ENCODE measurements at regions not wholly inside any gene's neighbourhood (a gene's known extent, or its start where the extent isn't known, plus 50 kb on each side); places are given as distances from the start of the nearest gene placed in this dataset.

DNA sequence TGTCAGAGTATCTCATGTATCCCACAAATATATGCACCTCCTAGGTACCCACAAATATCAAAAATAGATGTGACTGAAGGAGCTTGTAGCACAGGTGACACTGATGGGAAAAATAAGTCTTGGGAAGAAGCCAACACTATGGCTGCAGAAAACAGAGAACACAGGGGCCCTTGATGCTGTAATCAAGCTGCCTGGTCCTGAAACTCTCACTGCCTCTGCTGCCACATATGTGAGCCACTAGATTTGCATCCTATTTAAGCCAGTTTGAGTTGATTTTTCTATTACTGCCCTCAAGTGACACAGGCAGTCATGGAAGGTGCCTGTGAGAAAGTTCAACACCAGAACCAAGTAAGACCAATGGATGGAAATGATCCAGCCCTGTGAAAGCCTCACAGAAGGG, 720.8 kb downstream of the UQCRFS1 start:
- no peak overlapping the region for H3K4me3 ChIP-seq (replicated peaks; ENCODE audit: insufficient read depth, low read length)
- DNase-seq (ENCODE audit: low read depth in 1 of 2, low spot score in 1 of 2): no peak
- no peak overlapping the region for H3K27ac ChIP-seq (replicated peaks)

DNA sequence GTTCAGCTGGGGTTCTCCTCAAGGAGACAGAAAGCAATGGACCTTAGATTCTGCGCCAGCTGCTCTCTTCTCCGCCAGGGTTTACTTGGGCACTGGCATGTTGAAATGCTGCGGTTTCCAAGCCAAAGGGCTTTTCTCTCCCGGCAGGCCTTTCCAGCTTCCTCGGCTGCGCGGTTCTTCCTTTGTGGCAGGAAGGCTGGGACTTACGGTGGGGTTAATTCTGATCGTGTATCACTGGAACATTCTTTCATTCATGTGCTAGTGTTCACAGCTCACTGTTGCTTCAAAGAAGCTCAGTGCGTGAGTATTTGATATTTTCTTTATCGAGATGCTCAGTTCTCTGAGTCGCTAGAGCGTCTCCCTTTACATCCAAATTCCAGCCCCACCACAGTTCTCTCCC, 723.2 kb downstream of the UQCRFS1 start:
- peak in 1 of 2 experiments; percentile 48 for DNase-seq (ENCODE audit: low read depth in 1 of 2, low spot score in 1 of 2)
- TF ChIP-seq POLR2AphosphoS5 (IDR thresholded peaks at IDR 0.05; ENCODE audit: low read depth) (no peak), SPI1 (IDR thresholded peaks at IDR 0.05; ENCODE audit: borderline replicate concordance, low read depth) (no peak), GABPA (IDR thresholded peaks at IDR 0.05; ENCODE audit: low read depth) (no peak)
- TF ChIP-seq, protein P1, sequence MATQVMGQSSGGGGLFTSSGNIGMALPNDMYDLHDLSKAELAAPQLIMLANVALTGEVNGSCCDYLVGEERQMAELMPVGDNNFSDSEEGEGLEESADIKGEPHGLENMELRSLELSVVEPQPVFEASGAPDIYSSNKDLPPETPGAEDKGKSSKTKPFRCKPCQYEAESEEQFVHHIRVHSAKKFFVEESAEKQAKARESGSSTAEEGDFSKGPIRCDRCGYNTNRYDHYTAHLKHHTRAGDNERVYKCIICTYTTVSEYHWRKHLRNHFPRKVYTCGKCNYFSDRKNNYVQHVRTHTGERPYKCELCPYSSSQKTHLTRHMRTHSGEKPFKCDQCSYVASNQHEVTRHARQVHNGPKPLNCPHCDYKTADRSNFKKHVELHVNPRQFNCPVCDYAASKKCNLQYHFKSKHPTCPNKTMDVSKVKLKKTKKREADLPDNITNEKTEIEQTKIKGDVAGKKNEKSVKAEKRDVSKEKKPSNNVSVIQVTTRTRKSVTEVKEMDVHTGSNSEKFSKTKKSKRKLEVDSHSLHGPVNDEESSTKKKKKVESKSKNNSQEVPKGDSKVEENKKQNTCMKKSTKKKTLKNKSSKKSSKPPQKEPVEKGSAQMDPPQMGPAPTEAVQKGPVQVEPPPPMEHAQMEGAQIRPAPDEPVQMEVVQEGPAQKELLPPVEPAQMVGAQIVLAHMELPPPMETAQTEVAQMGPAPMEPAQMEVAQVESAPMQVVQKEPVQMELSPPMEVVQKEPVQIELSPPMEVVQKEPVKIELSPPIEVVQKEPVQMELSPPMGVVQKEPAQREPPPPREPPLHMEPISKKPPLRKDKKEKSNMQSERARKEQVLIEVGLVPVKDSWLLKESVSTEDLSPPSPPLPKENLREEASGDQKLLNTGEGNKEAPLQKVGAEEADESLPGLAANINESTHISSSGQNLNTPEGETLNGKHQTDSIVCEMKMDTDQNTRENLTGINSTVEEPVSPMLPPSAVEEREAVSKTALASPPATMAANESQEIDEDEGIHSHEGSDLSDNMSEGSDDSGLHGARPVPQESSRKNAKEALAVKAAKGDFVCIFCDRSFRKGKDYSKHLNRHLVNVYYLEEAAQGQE (IDR thresholded peaks at IDR 0.05; ENCODE audit: insufficient replicate concordance, low read depth): no peak
- TF ChIP-seq, protein P2, sequence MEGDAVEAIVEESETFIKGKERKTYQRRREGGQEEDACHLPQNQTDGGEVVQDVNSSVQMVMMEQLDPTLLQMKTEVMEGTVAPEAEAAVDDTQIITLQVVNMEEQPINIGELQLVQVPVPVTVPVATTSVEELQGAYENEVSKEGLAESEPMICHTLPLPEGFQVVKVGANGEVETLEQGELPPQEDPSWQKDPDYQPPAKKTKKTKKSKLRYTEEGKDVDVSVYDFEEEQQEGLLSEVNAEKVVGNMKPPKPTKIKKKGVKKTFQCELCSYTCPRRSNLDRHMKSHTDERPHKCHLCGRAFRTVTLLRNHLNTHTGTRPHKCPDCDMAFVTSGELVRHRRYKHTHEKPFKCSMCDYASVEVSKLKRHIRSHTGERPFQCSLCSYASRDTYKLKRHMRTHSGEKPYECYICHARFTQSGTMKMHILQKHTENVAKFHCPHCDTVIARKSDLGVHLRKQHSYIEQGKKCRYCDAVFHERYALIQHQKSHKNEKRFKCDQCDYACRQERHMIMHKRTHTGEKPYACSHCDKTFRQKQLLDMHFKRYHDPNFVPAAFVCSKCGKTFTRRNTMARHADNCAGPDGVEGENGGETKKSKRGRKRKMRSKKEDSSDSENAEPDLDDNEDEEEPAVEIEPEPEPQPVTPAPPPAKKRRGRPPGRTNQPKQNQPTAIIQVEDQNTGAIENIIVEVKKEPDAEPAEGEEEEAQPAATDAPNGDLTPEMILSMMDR (IDR thresholded peaks at IDR 0.05; ENCODE audit: insufficient read depth, low read length): no peak
- Histone ChIP-seq H3K4me3 (replicated peaks; ENCODE audit: insufficient read depth, low read length) (no peak overlapping the region), H3K27me3 (ENCODE audit: insufficient read depth, poor library complexity, severe bottlenecking) (no peaks in the 10 kb centered on the region), H3K27ac (replicated peaks) (no peak overlapping the region)

More for the DNA sequence above, 720.8 kb downstream of the UQCRFS1 start:
- TF ChIP-seq, protein P2 (IDR thresholded peaks at IDR 0.05; ENCODE audit: insufficient read depth, low read length): no peak
- no peak for TF ChIP-seq POLR2AphosphoS5 (IDR thresholded peaks at IDR 0.05; ENCODE audit: low read depth)
- no peak for TF ChIP-seq SPI1 (IDR thresholded peaks at IDR 0.05; ENCODE audit: borderline replicate concordance, low read depth)
- TF ChIP-seq, protein P1 (IDR thresholded peaks at IDR 0.05; ENCODE audit: insufficient replicate concordance, low read depth): no peak
- TF ChIP-seq GABPA (IDR thresholded peaks at IDR 0.05; ENCODE audit: low read depth): no peak
- no peaks in the 10 kb centered on the region for H3K27me3 ChIP-seq (ENCODE audit: insufficient read depth, poor library complexity, severe bottlenecking)

DNA sequence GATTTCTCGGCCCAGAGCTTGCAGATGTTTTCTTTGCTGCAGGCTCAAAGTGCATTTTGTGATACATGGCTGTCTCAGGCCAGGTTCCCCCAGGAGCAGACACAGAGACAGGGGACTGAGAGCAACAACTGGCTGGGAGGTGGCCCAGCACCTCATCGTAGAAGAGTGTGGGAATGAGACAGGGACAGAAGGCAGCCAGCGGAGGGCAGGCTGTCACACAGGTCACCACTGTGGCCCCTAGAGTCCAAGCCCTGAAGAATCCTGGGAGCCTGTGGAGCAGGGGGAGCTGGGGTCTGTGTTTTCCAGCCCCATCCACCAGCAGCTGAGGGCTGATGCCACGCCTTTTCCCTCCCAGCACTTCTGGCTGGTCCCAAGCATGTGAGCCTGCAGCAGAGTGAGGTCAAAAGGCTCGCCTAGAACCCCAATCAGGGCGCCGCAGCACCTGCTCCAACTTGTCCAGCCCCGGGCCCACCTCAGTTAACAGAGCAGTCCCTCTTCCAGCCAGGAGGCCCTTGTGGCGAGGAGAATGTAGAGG, 723.8 kb downstream of the UQCRFS1 start:
- TF ChIP-seq, protein P2 (IDR thresholded peaks at IDR 0.05; ENCODE audit: insufficient read depth, low read length): no peak
- TF ChIP-seq, protein P1 (IDR thresholded peaks at IDR 0.05; ENCODE audit: insufficient replicate concordance, low read depth): no peak
- TF ChIP-seq SPI1 (IDR thresholded peaks at IDR 0.05; ENCODE audit: borderline replicate concordance, low read depth) (no peak), GABPA (IDR thresholded peaks at IDR 0.05; ENCODE audit: low read depth) (no peak), POLR2AphosphoS5 (IDR thresholded peaks at IDR 0.05; ENCODE audit: low read depth) (no peak)

More for the DNA sequence above, 723.8 kb downstream of the UQCRFS1 start:
- no peaks in the 10 kb centered on the region for H3K27me3 ChIP-seq (ENCODE audit: insufficient read depth, poor library complexity, severe bottlenecking)
- no peak for DNase-seq (ENCODE audit: low read depth in 1 of 2, low spot score in 1 of 2)
- no peak overlapping the region for H3K27ac ChIP-seq (replicated peaks)
- no peak overlapping the region for H3K4me3 ChIP-seq (replicated peaks; ENCODE audit: insufficient read depth, low read length)
